SK-N-MC (cell line): ENCODE measurements at regions not wholly inside any gene's neighbourhood (a gene's known extent, or its start where the extent isn't known, plus 50 kb on each side); places are given as distances from the start of the nearest gene placed in this dataset.

Experiments
- DNase-seq: peaks from one replicate; pipeline ENCODE4 v3.0.0-alpha.2; 2011; ENCODE audit warnings: low read depth, low spot score
- H3K27ac ChIP-seq: fragments of 200-600 bp; sonication (generic); 2 replicates; pipeline ENCODE4 v1.5.1; 2016; ENCODE audit warnings: mixed run types
- H3K36me3 ChIP-seq: fragments of 200-600 bp; sonication (generic); 2 replicates; pipeline ENCODE4 v1.6.1; 2017; ENCODE audit warnings: antibody characterized with exemption, low read length, mixed read lengths; ENCODE audit not compliant: insufficient read depth
- H3K4me3 ChIP-seq: fragments of 200-600 bp; sonication (generic); 2 replicates; pipeline ENCODE4 v1.5.1; 2016
- H3K9ac ChIP-seq: fragments of 200-600 bp; sonication (generic); 2 replicates; pipeline ENCODE4 v1.8.0; 2017; ENCODE audit warnings: mixed run types, mixed read lengths; ENCODE audit not compliant: insufficient read length
- H3K9me3 ChIP-seq: fragments of 200-600 bp; sonication (generic); 2 replicates; pipeline ENCODE4 v1.6.1; 2017; ENCODE audit warnings: low read depth, mild to moderate bottlenecking, antibody characterized with exemption, low read length, moderate library complexity, mixed read lengths
- EZH2 ChIP-seq: fragments of 200-600 bp; sonication (generic); IDR thresholded peaks from one replicate; pipeline ENCODE4 v1.6.1; 2017; ENCODE audit warnings: antibody characterized with exemption
- FOXP2 ChIP-seq: optimal IDR thresholded peaks from 2 replicates; pipeline ENCODE3; 2011; ENCODE audit warnings: mild to moderate bottlenecking, moderate library complexity; ENCODE audit not compliant: insufficient read depth; ENCODE audit errors: extremely low read length, control extremely low read depth
- POLR2AphosphoS5 ChIP-seq: IDR thresholded peaks from 2 replicates; pipeline ENCODE4 v1.6.1; 2012; ENCODE audit warnings: mild to moderate bottlenecking, low read depth, low read length, borderline replicate concordance

DNA sequence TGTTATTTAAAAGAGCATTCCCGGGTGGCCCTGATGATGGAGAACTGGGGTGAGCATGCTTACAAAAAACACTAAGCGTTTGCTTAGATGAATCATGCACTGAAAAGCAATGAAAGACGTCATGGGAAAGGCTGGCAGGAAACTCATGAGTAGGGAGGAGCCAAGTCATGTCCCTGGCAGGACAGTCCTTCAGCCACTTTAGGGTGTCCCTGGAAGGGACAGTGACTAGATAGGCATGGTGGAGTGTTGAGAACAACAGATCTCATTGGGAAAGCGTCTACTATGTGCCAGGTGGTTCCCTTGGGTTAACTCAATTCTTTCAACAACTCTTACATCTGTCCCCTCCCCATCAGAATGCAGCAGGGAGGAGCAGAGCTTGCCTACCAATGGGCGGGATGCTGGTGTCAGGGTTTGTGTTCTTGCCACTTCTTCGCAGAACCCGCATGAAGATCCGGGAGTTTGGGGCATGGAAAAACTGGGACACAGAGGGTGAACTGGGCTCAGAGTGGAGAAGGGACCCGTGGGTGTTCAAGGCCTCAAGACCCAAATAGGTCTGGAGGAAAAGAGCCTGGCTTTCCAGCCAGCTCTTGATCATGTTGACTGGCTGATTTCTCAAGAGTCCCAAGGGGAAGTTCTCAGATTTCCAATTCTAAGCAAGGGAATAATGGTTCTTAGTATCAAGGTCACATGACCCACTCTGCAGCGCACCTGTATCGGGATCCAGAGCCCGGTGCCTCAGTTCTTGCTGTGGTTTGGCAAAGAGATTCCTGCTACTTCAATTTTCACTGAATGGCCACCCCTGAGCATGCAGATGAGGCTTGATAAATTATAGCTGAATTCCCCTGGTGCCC, 653.9 kb upstream of the TBX3 start:
- TF ChIP-seq EZH2 = no peak
- TF ChIP-seq POLR2AphosphoS5 = no peak
- no peak for TF ChIP-seq FOXP2
- Histone ChIP-seq H3K4me3 (no peak overlapping the region), H3K9ac (no peak overlapping the region), H3K9me3 (no peaks in the 10 kb centered on the region), H3K27ac (no peak overlapping the region), H3K36me3 (no peaks in the 10 kb centered on the region)
- no peak for DNase-seq

DNA sequence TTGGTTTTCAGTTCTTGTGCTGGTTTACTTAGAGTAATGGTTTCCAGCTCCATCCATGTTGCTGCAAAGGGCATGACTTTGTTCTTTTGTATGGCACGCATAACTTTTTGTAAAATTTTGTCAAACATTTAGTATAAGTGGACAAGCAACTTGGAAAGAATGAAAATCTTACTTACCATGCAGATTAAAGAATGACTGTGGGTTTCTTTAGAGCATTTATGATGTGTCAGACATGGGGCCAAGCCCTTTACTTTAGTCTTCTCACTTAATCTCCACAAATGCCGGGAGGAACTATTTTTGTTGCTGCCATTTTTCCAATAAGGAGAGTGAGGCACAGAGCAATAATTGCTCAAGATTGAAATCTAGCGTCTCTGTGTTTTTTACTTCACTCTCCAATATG, 652.5 kb upstream of the TBX3 start:
- DNase-seq = no peak
- Histone ChIP-seq H3K9me3 (no peaks in the 10 kb centered on the region), H3K27ac (no peak overlapping the region), H3K4me3 (no peak overlapping the region), H3K9ac (no peak overlapping the region), H3K36me3 (no peaks in the 10 kb centered on the region)
- TF ChIP-seq EZH2 = no peak
- no peak for TF ChIP-seq FOXP2
- TF ChIP-seq POLR2AphosphoS5 = no peak

DNA sequence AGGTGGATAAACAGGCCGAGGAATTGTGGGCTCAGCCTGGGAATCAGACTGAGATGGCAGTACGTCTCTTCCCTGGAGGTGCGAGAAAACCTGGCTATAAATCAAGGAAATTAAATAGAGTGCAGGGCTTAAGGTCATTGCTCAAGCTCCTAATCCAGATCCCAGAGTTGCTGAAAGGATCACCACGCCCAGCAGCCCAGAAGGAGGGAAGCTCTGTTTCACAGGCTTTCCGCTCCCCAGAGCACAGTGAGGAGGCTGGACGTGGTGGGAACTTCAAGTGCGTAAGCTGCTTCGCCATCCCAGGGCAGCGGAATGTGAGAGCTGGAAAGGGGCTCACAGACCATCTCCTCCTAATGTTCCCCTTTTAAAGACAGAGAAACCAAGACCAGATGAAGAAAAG, 651.6 kb upstream of the TBX3 start:
- H3K9me3 ChIP-seq = no peaks in the 10 kb centered on the region
- no peak for DNase-seq
- no peak overlapping the region for H3K4me3 ChIP-seq
- no peak overlapping the region for H3K27ac ChIP-seq
- no peak for TF ChIP-seq POLR2AphosphoS5
- TF ChIP-seq FOXP2 = no peak
- no peak for TF ChIP-seq EZH2
- H3K36me3 ChIP-seq = no peaks in the 10 kb centered on the region
- H3K9ac ChIP-seq = no peak overlapping the region

DNA sequence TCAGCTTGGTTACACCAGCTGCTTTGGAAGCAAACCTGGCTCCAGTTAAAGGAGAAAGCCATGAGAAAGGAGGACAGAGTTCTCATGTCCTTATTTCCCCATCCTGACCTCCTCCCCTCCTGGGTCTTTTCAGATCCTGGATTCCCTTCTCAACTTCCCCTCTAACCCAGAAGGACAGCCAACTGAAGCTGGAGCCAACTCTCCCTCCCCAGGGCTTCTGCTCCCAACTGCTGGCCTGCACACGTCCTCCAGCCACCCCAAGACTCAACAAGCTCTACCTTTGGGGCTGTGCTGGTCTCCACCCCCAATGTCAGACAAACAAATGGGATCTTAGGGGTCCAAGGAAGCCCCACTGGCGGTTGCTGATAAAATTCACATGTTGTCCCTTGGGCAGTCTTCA, 651.1 kb upstream of the TBX3 start:
- TF ChIP-seq EZH2 = no peak
- TF ChIP-seq FOXP2 = no peak
- no peak for TF ChIP-seq POLR2AphosphoS5

DNA sequence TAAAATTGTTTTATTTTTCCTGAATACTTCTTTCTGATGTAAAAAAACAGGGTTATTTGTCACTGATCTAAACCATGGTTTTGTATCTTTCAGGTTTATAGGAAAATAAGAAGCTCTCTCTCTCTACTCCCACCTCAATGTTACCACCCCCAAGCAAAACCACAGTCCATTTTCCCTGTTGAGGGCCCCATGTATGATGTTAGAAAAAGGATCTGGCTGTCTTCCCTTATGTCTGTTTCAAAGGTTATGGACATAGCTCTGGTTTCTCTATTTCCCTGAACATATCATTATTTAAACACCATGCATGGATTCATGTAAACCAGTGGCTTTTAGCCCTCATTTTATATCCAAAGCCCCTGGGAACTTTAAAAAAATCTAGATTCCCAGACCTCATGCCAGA, 649.0 kb upstream of the TBX3 start:
- DNase-seq = no peak
- no peaks in the 10 kb centered on the region for H3K9me3 ChIP-seq
- no peaks in the 10 kb centered on the region for H3K36me3 ChIP-seq
- no peak for TF ChIP-seq EZH2
- no peak for TF ChIP-seq FOXP2
- TF ChIP-seq POLR2AphosphoS5 = no peak
- H3K9ac ChIP-seq = no peak overlapping the region
- no peak overlapping the region for H3K4me3 ChIP-seq
- H3K27ac ChIP-seq = no peak overlapping the region

More for the DNA sequence above, 651.1 kb upstream of the TBX3 start:
- H3K27ac ChIP-seq = no peak overlapping the region
- no peak overlapping the region for H3K9ac ChIP-seq
- H3K9me3 ChIP-seq = no peaks in the 10 kb centered on the region
- H3K4me3 ChIP-seq = no peak overlapping the region
- DNase-seq = no peak
- H3K36me3 ChIP-seq = no peaks in the 10 kb centered on the region

DNA sequence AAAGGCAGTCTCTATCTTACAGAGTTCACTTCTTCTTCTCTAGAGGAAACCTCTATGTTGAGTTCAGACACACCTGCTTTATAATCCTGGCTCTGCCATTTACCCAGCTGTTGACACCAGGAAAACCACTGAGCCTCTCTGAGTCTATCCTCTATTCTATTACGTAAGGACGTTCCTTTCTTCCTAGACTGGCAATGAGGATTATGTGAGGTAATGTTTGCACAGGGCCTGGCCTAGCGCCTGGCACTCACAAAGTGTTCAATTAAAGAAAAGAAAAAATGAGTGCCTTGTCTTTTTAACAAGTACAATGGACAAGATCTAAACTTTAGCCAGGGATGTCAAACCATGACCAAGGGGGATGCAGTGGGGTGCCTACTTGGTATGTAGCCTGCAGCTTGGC, 641.9 kb upstream of the TBX3 start:
- TF ChIP-seq POLR2AphosphoS5 (no peak), FOXP2 (no peak), EZH2 (no peak)
- no peak overlapping the region for H3K27ac ChIP-seq
- no peaks in the 10 kb centered on the region for H3K36me3 ChIP-seq
- no peaks in the 10 kb centered on the region for H3K9me3 ChIP-seq
- H3K9ac ChIP-seq = no peak overlapping the region
- DNase-seq = no peak
- H3K4me3 ChIP-seq = no peak overlapping the region

DNA sequence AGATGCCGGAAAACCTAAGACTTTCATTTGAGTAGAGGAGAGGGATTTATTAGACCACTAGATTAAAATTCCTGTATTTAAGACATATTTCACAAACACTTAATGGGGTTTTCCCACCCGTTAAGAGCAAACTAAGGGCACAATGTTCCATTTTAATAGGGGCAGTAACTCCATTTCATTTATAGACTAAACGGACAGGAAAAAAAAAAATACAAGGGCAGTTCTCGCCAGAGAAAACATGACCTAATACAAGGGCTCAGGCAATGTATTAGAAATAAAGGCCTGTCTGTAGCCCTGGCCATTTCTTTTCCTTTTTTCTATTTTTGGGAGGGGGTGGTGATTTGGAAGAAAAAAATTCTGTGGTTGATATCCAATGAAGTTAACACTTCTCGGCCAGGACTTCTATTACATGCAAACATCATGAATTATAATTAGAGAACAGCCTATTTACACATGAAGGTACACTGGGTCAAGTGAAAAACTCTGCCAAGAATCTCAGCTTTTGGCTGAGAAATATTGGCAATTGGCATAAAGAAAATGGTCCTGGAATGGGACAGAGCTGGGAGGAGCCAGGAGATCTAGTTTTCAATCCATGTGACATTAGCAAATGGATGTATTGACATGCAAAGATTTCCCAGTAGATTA, 641.1 kb upstream of the TBX3 start:
- no peak overlapping the region for H3K9ac ChIP-seq
- no peaks in the 10 kb centered on the region for H3K36me3 ChIP-seq
- TF ChIP-seq EZH2 = no peak
- no peak for TF ChIP-seq POLR2AphosphoS5
- no peak for TF ChIP-seq FOXP2
- H3K27ac ChIP-seq = no peak overlapping the region
- no peak for DNase-seq
- no peak overlapping the region for H3K4me3 ChIP-seq
- no peaks in the 10 kb centered on the region for H3K9me3 ChIP-seq

DNA sequence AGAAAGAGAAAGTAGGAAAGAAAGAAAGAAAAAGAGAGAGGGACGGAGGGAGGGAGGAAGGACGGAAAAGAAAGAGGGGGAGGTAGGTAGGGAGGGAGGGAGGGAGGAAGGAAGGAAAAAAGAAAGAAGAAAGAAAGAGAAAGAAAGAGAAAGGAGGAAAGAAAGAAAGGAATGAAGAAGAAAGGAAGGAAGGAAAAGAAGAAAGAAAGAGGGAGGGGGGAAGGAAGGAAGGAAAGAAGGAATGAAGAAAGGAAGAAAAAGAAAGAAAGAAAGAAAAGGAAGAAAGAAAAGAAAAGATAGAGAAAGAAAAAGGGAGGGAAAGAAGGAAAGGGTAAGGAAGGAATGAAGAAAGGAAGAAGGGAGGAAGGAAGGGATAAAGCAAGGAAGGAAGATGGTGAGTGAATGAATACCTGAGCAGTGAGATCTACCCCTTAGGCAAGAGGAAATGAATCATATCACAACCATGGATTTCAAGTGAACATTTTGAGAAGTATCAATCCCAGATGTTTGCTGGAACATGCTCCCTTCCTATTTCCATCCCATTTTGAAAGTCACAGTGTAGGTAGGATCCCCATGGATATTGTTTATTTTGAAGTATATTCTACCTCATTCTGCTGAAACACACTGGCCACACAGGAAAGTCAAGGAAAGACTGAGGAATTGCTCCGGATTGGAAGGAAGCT, 639.4 kb upstream of the TBX3 start:
- TF ChIP-seq FOXP2 = no peak
- TF ChIP-seq EZH2 = no peak
- TF ChIP-seq POLR2AphosphoS5 = no peak
- H3K9ac ChIP-seq = no peak overlapping the region
- H3K4me3 ChIP-seq = no peak overlapping the region
- H3K36me3 ChIP-seq = no peaks in the 10 kb centered on the region
- no peak for DNase-seq
- H3K27ac ChIP-seq = no peak overlapping the region
- H3K9me3 ChIP-seq = no peaks in the 10 kb centered on the region

DNA sequence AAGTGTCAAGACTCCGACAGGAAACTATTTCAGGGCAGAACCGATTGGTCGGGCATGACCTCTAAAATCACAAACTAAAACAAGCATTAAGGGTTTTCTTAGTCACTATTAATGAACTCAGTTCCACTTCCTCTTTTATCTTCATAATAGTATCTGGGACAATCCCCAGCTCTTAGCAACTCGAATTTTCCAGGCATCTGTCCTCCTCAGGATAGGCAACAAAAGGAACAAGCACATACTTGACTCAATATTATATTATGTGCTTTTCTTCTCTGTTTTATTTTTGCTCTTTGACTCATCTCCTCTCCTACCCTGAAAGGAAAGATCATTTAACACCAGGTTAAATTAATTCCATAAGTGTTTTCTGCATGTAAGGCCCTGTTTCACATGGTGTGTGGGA, 638.3 kb upstream of the TBX3 start:
- TF ChIP-seq POLR2AphosphoS5 (no peak), EZH2 (no peak), FOXP2 (no peak)
- Histone ChIP-seq H3K27ac (no peak overlapping the region), H3K36me3 (no peaks in the 10 kb centered on the region), H3K9ac (no peak overlapping the region), H3K4me3 (no peak overlapping the region), H3K9me3 (no peaks in the 10 kb centered on the region)
- no peak for DNase-seq
